GM10266 (cell line): ENCODE measurements at regions not wholly inside any gene's neighbourhood (a gene's known extent, or its start where the extent isn't known, plus 50 kb on each side); places are given as distances from the start of the nearest gene placed in this dataset.
A peak's percentile ranks its signal among the peaks of the same experiment; 100 is the strongest.

Experiments
- DNase-seq: peaks from one replicate; pipeline ENCODE4 v3.0.0; 2012; ENCODE audit errors: extremely low spot score
- CTCF ChIP-seq: IDR thresholded peaks from 2 replicates; pipeline ENCODE4 v1.5.1; 2012; ENCODE audit warnings: mild to moderate bottlenecking, low read depth; ENCODE audit not compliant: control insufficient read depth, insufficient read depth; ENCODE audit errors: missing control alignments

- no peak for TF ChIP-seq CTCF
Measured at GRCh38 chrX:42857766-42858165, 79.8 kb upstream of the PPP1R2C start.

GRCh38 chrX:42869011-42869410 lies 91.0 kb upstream of the PPP1R2C start:
- TF ChIP-seq CTCF: no peak
- DNase-seq: no peak

More at GRCh38 chrX:42857766-42858165, 79.8 kb upstream of the PPP1R2C start:
- DNase-seq: no peak

- no peak for TF ChIP-seq CTCF
- DNase-seq: peak; percentile 5
Measured at GRCh38 chrX:42869659-42870476, 91.9 kb upstream of the PPP1R2C start.

- no peak for DNase-seq
- TF ChIP-seq CTCF: no peak
Measured at GRCh38 chrX:42886519-42886918, 108.6 kb upstream of the PPP1R2C start.

GRCh38 chrX:42900947-42901346 lies 123.0 kb upstream of the PPP1R2C start:
- no peak for TF ChIP-seq CTCF
- DNase-seq: no peak

GRCh38 chrX:42902513-42902912 lies 124.5 kb upstream of the PPP1R2C start:
- TF ChIP-seq CTCF: no peak
- DNase-seq: no peak

GRCh38 chrX:42920752-42921151 lies 142.8 kb upstream of the PPP1R2C start:
- no peak for DNase-seq
- no peak for TF ChIP-seq CTCF
